ENCODE measurements at regions not wholly inside any gene's neighbourhood (a gene's known extent, or its start where the extent isn't known, plus 50 kb on each side); places are given as distances from the start of the nearest gene placed in this dataset.
A peak's percentile ranks its signal among the peaks of the same experiment; 100 is the strongest.

DNA sequence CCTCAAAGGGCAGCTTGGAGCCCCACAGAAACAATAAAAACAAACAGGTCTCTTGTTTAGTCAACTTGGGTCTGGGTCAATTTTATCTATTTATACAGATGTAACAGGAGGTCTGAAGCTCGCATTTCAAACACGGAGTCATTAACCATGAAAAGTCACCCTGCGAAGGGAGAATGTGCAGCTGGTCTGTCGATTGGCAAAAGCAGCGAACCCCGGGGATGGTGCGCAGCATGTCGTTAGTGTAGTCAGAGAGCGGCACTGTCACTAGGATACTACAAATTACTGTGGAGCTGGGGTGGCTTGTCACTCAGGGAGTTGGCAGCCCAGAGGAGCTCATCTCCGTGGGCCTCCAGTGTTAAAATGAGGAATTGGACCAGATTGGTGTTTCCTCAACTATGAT, 190.4 kb upstream of the ARG1 start:
- Histone ChIP-seq H3K9ac (ENCODE audit: insufficient read depth in 1 of 2, low read length in 2 of 2) (no peak overlapping the region), H3K36me3 (ENCODE audit: control insufficient read depth in 4 of 4, insufficient read depth in 4 of 4, low read length in 4 of 4) (no peaks in the 10 kb centered on the region), H3K9me3 (ENCODE audit: control insufficient read depth in 4 of 4, insufficient read depth in 3 of 4, low read length in 3 of 4) (peaks cover 0 to 1% (median 0%) of the 10 kb centered on the region in 4 donors), H3K27ac (ENCODE audit: low read depth in 1 of 2, low read length in 1 of 2) (no peak overlapping the region), H3K4me1 (ENCODE audit: control insufficient read depth in 5 of 5, insufficient read depth in 5 of 5, low read length in 5 of 5) (peaks cover 0 to 20% (median 5%) of the 10 kb centered on the region in 5 donors), H3K27me3 (ENCODE audit: control insufficient read depth in 3 of 3, insufficient read depth in 3 of 3, low read length in 2 of 3) (no peaks in the 10 kb centered on the region), H3K4me3 (no peak overlapping the region)
- DNase-seq (peak; percentile 43 to 67 (median 57)), ATAC-seq (ENCODE audit: insufficient read depth, low FRiP score) (no peak)
- TF ChIP-seq, protein P1, sequence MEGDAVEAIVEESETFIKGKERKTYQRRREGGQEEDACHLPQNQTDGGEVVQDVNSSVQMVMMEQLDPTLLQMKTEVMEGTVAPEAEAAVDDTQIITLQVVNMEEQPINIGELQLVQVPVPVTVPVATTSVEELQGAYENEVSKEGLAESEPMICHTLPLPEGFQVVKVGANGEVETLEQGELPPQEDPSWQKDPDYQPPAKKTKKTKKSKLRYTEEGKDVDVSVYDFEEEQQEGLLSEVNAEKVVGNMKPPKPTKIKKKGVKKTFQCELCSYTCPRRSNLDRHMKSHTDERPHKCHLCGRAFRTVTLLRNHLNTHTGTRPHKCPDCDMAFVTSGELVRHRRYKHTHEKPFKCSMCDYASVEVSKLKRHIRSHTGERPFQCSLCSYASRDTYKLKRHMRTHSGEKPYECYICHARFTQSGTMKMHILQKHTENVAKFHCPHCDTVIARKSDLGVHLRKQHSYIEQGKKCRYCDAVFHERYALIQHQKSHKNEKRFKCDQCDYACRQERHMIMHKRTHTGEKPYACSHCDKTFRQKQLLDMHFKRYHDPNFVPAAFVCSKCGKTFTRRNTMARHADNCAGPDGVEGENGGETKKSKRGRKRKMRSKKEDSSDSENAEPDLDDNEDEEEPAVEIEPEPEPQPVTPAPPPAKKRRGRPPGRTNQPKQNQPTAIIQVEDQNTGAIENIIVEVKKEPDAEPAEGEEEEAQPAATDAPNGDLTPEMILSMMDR (IDR thresholded peaks at IDR 0.05; ENCODE audit: control extremely low read depth, extremely low read depth): no peak
- WGBS, 2 donors: 69 to 72% methylated on average over 10 of the region's 10 CpGs

DNA sequence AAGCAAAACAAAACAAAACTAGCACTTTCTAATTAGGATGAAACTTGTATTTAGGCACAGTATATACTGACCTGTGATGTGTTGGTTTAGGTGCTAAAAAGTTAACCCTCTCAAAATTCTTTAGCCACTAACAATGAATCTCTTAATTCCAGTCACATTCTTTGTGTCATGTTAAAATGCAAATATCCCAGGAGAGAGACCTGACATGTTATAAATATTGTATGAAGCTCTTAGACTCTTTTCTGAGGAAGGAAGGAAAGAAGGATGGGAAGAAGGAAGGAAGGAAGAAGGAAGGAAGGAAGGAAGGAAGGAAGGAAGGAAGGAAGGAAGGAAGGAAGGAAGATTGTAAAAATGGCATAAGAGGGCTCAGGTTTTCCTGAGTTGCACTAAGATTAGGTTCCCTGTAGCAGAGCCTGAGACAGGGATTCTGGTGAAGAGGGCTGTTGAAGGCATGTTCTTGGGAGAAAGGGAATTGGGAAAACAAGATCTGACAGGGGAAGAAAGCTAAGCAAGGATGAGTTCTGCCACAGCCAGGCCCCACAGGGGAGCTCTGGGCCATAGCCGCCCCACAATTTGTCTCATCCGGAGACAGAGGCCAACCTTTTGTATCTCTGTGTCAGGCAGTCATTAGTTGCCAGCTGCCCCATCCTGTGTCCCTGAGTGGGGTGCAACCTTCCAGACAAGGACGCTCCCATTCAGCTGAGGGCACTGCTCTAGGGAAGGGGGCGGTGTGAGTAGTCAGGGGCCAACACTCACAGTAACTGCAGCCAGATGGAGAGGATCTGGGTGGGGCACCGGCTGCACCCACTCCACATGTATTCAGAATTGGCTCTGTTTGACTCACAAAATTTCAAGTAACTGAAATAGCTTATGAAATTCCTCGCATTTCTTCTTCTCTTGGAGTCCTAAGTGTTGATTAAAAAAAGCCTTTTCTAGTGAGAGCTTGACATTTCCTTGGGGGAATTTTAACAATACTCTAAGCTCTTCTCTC, 189.3 kb upstream of the ARG1 start:
- Histone ChIP-seq H3K9ac (ENCODE audit: insufficient read depth in 1 of 2, low read length in 2 of 2) (no peak overlapping the region), H3K27ac (ENCODE audit: low read depth in 1 of 2, low read length in 1 of 2) (no peak overlapping the region), H3K4me1 (ENCODE audit: control insufficient read depth in 5 of 5, insufficient read depth in 5 of 5, low read length in 5 of 5) (peaks cover 0 to 20% (median 5%) of the 10 kb centered on the region in 5 donors), H3K4me3 (no peak overlapping the region), H3K36me3 (ENCODE audit: control insufficient read depth in 4 of 4, insufficient read depth in 4 of 4, low read length in 4 of 4) (no peaks in the 10 kb centered on the region), H3K27me3 (ENCODE audit: control insufficient read depth in 3 of 3, insufficient read depth in 3 of 3, low read length in 2 of 3) (no peaks in the 10 kb centered on the region), H3K9me3 (ENCODE audit: control insufficient read depth in 4 of 4, insufficient read depth in 3 of 4, low read length in 3 of 4) (peaks cover 0 to 1% (median 0%) of the 10 kb centered on the region in 4 donors)
- DNase-seq: peak in 1 of 3 donors; percentile 11
- TF ChIP-seq, protein P1 (IDR thresholded peaks at IDR 0.05; ENCODE audit: control extremely low read depth, extremely low read depth): no peak
- peak; percentile 20 for ATAC-seq (ENCODE audit: insufficient read depth, low FRiP score)
- 66 to 87% methylated on average over 6 of the region's 6 CpGs for WGBS, 2 donors

DNA sequence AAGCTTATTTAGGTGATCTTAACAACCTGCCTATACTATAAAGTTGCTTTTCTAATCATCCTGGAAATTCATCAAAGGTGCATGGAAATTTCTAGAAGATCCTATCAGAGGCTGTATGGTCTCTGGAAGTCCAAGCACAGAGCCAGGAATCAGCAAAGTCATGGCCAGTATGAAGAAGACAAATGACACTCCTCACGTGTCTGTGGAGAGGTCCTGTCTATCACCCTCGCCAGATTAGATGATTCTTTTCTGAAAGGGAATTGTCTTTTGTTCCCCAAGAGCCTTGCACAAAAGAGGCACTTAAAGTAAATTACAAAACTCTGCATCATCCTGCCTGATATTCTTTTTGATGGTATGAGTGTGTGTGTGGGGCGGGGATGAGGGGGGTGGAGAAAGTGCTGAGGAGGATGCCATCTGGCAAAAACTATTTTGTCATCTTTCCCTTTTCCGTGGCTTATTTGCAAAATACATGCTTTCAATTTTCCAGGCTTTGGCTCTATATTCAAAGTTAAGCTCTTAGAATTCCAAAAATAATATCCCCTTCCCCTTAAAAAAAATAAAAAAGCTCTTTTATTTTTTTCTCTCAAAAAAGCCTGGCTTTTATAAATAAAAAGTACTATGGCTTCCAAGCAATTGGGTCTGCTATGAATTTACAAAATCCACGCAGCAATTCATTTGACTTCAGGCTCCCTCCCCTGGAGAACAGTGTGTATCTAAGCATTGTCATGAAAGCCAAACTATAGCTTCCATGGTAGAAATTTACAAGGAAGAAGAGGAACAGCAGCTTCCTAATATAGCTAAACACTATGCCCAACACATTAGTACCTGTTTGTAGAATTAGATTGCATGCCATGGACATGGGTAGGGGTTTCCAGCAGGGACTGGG, 185.2 kb upstream of the ARG1 start:
- no peak for ATAC-seq (ENCODE audit: insufficient read depth, low FRiP score)
- DNase-seq: peak in 1 of 3 donors; percentile 14
- H3K27ac ChIP-seq (ENCODE audit: low read depth in 1 of 2, low read length in 1 of 2): no peak overlapping the region
- peaks cover 0 to 5% (median 2%) of the 10 kb centered on the region in 5 donors for H3K4me1 ChIP-seq (ENCODE audit: control insufficient read depth in 5 of 5, insufficient read depth in 5 of 5, low read length in 5 of 5)
- no peaks in the 10 kb centered on the region for H3K27me3 ChIP-seq (ENCODE audit: control insufficient read depth in 3 of 3, insufficient read depth in 3 of 3, low read length in 2 of 3)
- H3K9ac ChIP-seq (ENCODE audit: insufficient read depth in 1 of 2, low read length in 2 of 2): no peak overlapping the region
- TF ChIP-seq, protein P1 (IDR thresholded peaks at IDR 0.05; ENCODE audit: control extremely low read depth, extremely low read depth): no peak
- WGBS, 2 donors: 56 to 68% methylated on average over 5 of the region's 5 CpGs
- peaks cover 0 to 1% (median 0%) of the 10 kb centered on the region in 4 donors for H3K9me3 ChIP-seq (ENCODE audit: control insufficient read depth in 4 of 4, insufficient read depth in 3 of 4, low read length in 3 of 4)
- no peaks in the 10 kb centered on the region for H3K36me3 ChIP-seq (ENCODE audit: control insufficient read depth in 4 of 4, insufficient read depth in 4 of 4, low read length in 4 of 4)
- no peak overlapping the region for H3K4me3 ChIP-seq
